Stimulated activated naive B cell treated with anti-CD40 and anti-IgM and Interleukin-4, amounts not matched to agents 10 μg/mL and 1 μg/mL and 100 μg/mL, for 72 hours (primary cell): ENCODE measurements at regions not wholly inside any gene's neighbourhood (a gene's known extent, or its start where the extent isn't known, plus 50 kb on each side); places are given as distances from the start of the nearest gene placed in this dataset.

Experiments
- ATAC-seq, 2 donors: fragments of 150-1000 bp; cut with Tn5 transposase; replicated peaks; 2 replicates each; pipeline ENCODE4 v1.10.0; 2021; ENCODE audit warnings: moderate library complexity in 1 of 2
- DNase-seq: peaks from one replicate; pipeline ENCODE4 v3.0.0; 2021
- H3K27ac Mint-ChIP-seq: one replicate; pipeline ENCODE4 v1.8.0; 2022; ENCODE audit warnings: mild to moderate bottlenecking, mixed read lengths
- H3K27me3 Mint-ChIP-seq, 2 donors: one replicate each; pipeline ENCODE4 v1.8.0; 2022; ENCODE audit warnings: mixed read lengths in 2 of 2
- H3K36me3 Mint-ChIP-seq, 2 donors: one replicate each; pipeline ENCODE4 v1.8.0; 2022; ENCODE audit warnings: mixed read lengths in 2 of 2, mild to moderate bottlenecking in 1 of 2
- H3K4me1 Mint-ChIP-seq, 2 donors: one replicate each; pipeline ENCODE4 v1.8.0; 2022; ENCODE audit warnings: mixed read lengths in 2 of 2, mild to moderate bottlenecking in 1 of 2
- H3K4me3 Mint-ChIP-seq, 2 donors: one replicate each; pipeline ENCODE4 v1.8.0; 2022; ENCODE audit warnings: mild to moderate bottlenecking in 2 of 2, mixed read lengths in 2 of 2, moderate library complexity in 1 of 2
- H3K9me3 Mint-ChIP-seq, 2 donors: one replicate each; pipeline ENCODE4 v1.8.0; 2022; ENCODE audit warnings: mixed read lengths in 2 of 2, mild to moderate bottlenecking in 1 of 2

DNA sequence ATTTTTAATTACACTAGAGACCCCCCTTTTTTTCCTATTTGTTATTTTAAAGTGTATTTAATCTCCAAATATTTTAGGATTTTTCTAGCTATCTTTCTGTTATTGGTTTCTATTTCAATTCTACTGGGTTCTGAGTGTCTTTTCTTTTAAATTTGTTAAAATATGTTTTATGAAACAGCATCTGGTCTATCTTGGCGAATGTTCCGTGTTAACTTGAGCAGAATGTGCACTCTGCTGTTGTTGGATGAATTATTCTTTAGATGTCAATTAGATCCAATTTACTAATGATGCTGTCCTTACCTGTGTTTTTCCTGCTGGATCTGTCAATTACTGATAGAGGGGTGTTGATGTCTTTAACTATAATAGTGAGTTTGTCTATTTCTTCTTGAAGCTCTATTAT is 462.0 kb upstream of the CNTN3 start:
- Mint-ChIP-seq H3K36me3 (no peaks in the 10 kb centered on the region), H3K4me1 (no peaks in the 10 kb centered on the region), H3K4me3 (no peak overlapping the region), H3K27me3 (no peaks in the 10 kb centered on the region), H3K27ac (no peak overlapping the region), H3K9me3 (peaks cover 1 to 7% of the 10 kb centered on the region in 2 donors)
- no peak for ATAC-seq
- DNase-seq: no peak

DNA sequence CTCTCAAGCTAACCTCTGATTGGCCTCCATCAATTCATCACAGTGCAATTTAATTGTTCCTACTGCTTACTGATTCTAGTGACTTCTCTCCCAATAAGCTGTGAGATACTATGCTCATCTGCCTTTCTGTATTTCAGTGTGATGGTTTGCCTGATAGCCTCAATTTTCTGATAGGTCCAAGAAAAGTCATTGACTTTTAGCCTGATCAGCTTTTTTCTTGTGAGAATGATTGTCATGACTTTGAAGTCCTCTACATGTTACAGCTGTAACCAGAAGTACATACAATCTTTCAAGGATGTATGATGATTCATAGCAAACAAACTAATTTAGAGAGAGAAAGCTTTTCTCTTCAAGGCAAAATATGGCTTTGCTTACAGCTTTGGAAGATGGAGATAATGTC is 463.8 kb upstream of the CNTN3 start:
- Mint-ChIP-seq H3K36me3 (no peaks in the 10 kb centered on the region), H3K27me3 (no peaks in the 10 kb centered on the region), H3K9me3 (peaks cover 1 to 7% of the 10 kb centered on the region in 2 donors), H3K4me3 (no peak overlapping the region), H3K27ac (no peak overlapping the region), H3K4me1 (no peaks in the 10 kb centered on the region)
- ATAC-seq (no peak), DNase-seq (no peak)

DNA sequence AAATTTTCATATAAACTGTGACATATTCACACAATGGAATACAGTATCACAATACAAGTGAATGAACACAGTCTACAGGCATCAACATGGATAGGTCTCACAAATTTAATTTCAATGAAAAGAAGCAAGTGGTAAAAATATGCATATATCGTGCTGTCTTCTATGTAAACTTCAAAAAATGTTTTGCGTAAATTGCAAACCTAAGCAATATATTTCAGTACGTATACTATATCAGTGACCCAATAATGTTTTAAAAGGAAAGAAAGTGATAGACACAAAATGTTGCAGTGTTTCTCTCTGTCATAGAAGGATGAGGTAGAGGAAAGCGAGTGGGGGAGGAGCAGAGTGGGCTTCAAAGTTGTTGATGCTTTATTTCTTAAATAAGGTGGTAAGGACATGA is 468.4 kb upstream of the CNTN3 start:
- Mint-ChIP-seq H3K36me3 (no peaks in the 10 kb centered on the region), H3K27me3 (no peaks in the 10 kb centered on the region), H3K4me1 (no peaks in the 10 kb centered on the region), H3K9me3 (peaks cover 0 to 3% of the 10 kb centered on the region in 2 donors), H3K27ac (no peak overlapping the region), H3K4me3 (no peak overlapping the region)
- no peak for ATAC-seq
- DNase-seq: no peak

DNA sequence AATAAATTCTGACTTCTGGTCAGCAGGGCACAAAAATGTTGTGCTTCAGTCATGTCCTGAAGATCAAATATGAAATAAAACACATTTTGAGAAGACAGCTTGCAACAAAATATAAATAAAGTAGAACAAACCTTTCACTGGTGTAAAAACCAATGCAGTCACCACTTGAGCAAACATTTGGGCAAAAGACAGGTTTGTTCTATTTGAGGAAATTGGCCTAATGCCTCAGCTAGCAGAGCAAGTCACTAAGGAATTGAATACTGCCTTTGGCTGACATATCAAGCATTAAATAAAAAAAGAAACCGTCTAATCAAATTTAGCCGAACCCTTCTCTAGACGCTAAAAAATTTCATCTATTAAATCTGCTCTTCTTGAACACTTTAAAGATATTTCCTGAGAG is 475.4 kb upstream of the CNTN3 start:
- no peak overlapping the region for H3K4me3 Mint-ChIP-seq
- H3K9me3 Mint-ChIP-seq: peaks cover 0 to 7% of the 10 kb centered on the region in 2 donors
- no peaks in the 10 kb centered on the region for H3K27me3 Mint-ChIP-seq
- H3K27ac Mint-ChIP-seq: no peak overlapping the region
- H3K36me3 Mint-ChIP-seq: no peaks in the 10 kb centered on the region
- H3K4me1 Mint-ChIP-seq: no peaks in the 10 kb centered on the region
- DNase-seq: no peak
- ATAC-seq: no peak

DNA sequence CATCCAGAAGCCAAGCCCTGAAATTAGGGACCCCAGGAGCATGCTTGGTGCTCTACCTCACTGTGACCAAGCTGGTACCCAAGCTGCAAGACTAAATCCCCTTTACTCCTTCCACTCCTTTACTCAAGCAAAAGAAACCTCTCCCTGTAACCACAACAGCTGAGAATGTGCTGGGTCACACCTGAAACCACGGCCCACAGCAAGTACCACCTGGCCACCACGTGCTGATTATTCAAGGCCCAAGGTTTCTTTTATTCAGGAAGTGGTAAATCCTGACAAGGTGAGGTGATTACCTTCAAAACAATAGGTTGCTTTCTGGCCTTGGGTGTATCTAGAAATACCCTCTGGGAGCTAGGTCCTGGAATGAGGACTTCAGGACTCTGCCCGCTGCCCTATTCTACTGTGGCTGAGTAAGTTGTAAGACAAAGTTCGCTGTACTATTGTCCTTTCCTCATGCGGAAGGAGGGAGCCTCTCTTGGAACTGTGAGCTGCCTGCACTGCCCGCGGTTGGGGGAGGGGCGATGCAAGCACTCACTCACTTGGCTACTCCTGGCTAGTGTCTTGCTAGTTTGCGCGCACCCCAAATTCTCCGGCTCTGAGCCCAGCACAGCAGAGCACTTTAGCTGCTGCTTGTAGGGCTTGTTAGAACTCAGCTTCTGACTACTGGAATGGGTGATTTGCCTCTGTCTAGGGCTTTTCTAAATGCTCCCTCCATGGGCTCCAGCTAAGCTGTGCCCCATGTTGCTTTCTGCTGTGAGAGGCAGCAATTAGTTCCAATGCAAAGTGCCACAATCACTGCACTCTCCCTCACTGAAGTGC is 487.1 kb upstream of the CNTN3 start:
- H3K27ac Mint-ChIP-seq: no peak overlapping the region
- DNase-seq: no peak

DNA sequence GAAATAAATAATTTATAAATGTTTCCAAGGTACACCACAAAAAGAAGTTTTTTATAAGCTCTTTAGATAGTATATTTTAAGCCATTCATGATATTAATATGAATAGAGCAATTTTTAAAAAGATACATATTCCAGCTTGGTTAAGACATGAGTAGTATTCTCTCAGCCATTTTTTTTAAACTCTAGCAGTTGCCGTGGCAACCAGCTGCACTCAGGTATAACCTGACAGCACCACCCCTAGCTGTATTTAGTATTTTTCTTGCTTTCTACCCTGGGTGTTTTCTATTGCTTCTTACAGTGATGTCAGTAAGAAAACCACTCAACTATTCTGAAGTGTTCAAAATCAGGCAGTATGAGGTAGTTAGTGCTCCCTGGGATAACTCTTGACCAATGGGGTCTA is 496.3 kb upstream of the CNTN3 start:
- H3K27me3 Mint-ChIP-seq: no peaks in the 10 kb centered on the region
- no peak overlapping the region for H3K4me3 Mint-ChIP-seq
- H3K9me3 Mint-ChIP-seq: peaks cover 0 to 2% of the 10 kb centered on the region in 2 donors
- no peaks in the 10 kb centered on the region for H3K36me3 Mint-ChIP-seq
- no peaks in the 10 kb centered on the region for H3K4me1 Mint-ChIP-seq
- DNase-seq (no peak), ATAC-seq (no peak)
- no peak overlapping the region for H3K27ac Mint-ChIP-seq

More for the DNA sequence above, 487.1 kb upstream of the CNTN3 start:
- H3K4me3 Mint-ChIP-seq: no peak overlapping the region
- H3K4me1 Mint-ChIP-seq: no peaks in the 10 kb centered on the region
- no peaks in the 10 kb centered on the region for H3K27me3 Mint-ChIP-seq
- peaks cover 15 to 22% of the 10 kb centered on the region in 2 donors for H3K9me3 Mint-ChIP-seq
- no peak for ATAC-seq
- no peaks in the 10 kb centered on the region for H3K36me3 Mint-ChIP-seq

DNA sequence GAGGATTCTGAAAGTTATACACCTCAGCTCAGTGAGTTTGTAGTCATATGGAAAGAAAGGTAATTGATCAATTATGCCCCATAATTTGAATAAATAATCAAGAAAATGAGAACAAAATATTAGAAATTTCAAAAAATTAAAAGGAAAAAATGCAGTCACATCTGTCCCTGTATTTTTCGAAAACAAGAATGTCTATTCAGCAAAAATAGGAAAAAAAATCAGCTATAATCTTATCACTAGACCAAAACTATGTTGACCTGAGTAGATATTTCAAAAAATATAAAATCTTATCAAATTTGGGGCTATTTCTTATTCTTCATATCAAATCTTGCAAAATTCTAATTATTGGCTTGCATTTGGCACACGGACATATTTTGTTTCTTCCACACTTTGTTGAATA is 501.2 kb upstream of the CNTN3 start:
- no peak for ATAC-seq
- peaks cover 3 to 4% of the 10 kb centered on the region in 2 donors for H3K9me3 Mint-ChIP-seq
- no peak for DNase-seq
- no peaks in the 10 kb centered on the region for H3K27me3 Mint-ChIP-seq
- H3K4me1 Mint-ChIP-seq: no peaks in the 10 kb centered on the region
- H3K4me3 Mint-ChIP-seq: no peak overlapping the region
- no peak overlapping the region for H3K27ac Mint-ChIP-seq
- no peaks in the 10 kb centered on the region for H3K36me3 Mint-ChIP-seq

DNA sequence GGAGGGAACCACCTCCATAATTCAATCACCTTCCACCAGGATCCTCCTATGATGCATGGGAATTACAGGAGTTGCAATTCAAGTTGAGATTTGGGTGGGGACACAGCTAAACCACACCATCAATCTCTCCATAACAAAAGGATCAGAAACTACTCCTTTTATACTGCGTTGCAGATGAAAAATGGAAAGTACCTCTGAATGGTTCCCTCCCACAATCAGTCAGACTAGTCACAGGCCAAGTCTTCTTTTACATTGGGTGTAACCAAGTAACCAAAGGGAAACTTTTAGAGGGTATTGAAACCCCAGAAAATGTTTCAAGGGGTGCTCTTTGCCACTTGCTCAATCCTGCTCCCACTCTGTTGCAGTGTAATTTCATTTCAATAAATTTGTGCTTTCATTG is 504.3 kb upstream of the CNTN3 start:
- no peaks in the 10 kb centered on the region for H3K36me3 Mint-ChIP-seq
- peaks cover 3 to 4% of the 10 kb centered on the region in 2 donors for H3K9me3 Mint-ChIP-seq
- H3K27ac Mint-ChIP-seq: no peak overlapping the region
- ATAC-seq (no peak), DNase-seq (no peak)
- H3K27me3 Mint-ChIP-seq: no peaks in the 10 kb centered on the region
- no peak overlapping the region for H3K4me3 Mint-ChIP-seq
- H3K4me1 Mint-ChIP-seq: no peaks in the 10 kb centered on the region

DNA sequence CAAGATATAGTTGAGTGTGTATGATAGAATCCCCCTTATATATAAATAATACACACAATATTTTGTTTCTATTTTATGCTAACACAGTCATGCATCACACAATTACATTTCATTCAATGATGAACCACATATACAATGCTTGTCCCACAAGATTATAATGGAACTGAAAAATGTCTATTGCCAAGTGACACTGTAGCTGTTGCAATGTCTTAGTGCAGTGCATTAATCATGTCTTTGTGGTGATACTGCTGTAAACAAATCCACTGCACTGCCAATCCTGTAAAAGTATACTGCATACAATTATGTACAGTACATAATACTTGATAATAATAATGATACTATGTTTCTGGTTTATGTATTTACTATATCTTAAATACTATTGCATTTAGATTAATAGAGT is 512.1 kb upstream of the CNTN3 start:
- peaks cover 0 to 1% of the 10 kb centered on the region in 2 donors for H3K9me3 Mint-ChIP-seq
- no peaks in the 10 kb centered on the region for H3K4me1 Mint-ChIP-seq
- H3K36me3 Mint-ChIP-seq: no peaks in the 10 kb centered on the region
- H3K27ac Mint-ChIP-seq: no peak overlapping the region
- ATAC-seq: no peak
- no peak overlapping the region for H3K4me3 Mint-ChIP-seq
- H3K27me3 Mint-ChIP-seq: no peaks in the 10 kb centered on the region
- no peak for DNase-seq

DNA sequence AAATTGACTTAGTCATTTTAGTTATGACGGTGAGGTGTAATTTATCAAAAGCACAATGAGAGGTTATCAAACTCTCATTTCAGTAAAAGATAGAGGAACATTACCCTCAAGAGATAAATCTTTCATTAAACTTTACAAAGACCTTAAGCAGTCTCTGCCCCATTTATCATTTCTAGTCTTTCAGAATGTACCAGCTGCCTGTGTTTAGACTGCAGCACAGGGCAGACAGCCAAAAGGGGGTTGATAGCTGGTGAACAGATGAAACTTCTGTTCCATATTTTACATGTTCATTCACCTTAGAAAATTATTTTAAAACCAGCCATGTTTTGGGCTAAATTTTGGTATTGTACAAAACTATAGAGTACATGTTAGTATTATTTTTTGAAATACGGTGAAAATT is 514.6 kb upstream of the CNTN3 start:
- Mint-ChIP-seq H3K4me3 (no peak overlapping the region), H3K27me3 (no peaks in the 10 kb centered on the region), H3K36me3 (no peaks in the 10 kb centered on the region), H3K27ac (no peak overlapping the region), H3K4me1 (no peaks in the 10 kb centered on the region), H3K9me3 (peaks cover 0 to 2% of the 10 kb centered on the region in 2 donors)
- ATAC-seq (no peak), DNase-seq (no peak)

DNA sequence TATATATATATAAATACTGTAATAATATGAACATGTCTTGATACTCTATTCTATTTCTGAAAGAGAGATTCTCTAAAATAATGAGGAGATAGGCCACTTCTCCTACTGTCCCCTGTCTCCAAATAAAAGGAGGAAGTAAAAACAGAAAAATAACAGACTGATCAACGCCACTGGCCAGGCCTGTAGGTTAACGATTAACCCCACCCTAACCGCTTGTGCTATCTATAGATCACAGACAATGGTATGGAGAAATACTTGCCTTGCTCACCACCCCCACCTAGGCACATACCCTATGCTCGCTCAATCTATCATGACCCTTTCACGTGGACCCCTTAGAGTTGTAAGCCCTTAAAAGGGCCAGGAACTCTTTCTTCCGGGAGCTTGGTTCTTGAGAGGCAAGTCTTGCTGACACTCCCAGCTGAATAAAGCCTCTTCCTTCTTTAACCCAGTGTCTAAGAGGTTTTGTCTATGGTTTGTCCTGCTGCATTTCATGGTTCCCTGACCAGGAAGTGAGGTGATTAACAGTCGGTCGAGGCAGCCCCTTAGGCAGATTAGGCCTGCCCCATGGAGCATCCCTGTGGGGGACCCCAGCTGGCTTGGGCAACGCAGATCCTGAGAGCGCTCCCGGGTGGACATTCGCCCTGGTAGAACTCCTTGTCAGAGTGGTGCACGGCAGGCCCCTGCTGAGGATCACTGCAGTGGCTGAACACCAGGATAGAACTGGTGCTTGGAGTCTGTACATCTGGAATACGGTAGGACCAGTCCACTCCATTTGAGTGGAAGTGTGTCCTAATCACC is 521.8 kb upstream of the CNTN3 start:
- Mint-ChIP-seq H3K27ac (no peak overlapping the region), H3K4me3 (no peak overlapping the region), H3K9me3 (peaks cover 3 to 15% of the 10 kb centered on the region in 2 donors), H3K4me1 (no peaks in the 10 kb centered on the region), H3K36me3 (no peaks in the 10 kb centered on the region), H3K27me3 (no peaks in the 10 kb centered on the region)
- ATAC-seq: no peak
- no peak for DNase-seq

DNA sequence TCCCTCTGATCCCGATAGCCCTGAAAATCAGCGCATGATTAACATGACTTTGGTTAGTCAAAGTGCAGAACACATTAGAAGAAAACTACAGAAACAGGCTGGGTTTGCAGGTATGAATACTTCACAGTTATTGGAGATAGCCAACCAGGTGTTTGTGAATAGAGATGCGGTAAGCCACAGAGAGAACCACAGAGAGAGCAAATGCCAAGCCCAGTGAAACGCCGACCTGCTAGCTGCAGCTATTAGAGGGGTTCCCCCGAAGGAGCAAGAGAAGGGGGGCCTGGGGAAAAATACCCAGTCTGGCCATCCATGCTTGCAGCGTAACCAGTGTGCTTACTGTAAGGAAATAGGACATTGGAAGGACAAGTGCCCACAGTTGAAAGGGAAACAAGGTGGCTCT is 523.9 kb upstream of the CNTN3 start:
- DNase-seq: no peak
- Mint-ChIP-seq H3K4me3 (no peak overlapping the region), H3K4me1 (no peaks in the 10 kb centered on the region), H3K27me3 (no peaks in the 10 kb centered on the region), H3K36me3 (no peaks in the 10 kb centered on the region), H3K27ac (no peak overlapping the region), H3K9me3 (peaks cover 3 to 13% of the 10 kb centered on the region in 2 donors)
- ATAC-seq: no peak

DNA sequence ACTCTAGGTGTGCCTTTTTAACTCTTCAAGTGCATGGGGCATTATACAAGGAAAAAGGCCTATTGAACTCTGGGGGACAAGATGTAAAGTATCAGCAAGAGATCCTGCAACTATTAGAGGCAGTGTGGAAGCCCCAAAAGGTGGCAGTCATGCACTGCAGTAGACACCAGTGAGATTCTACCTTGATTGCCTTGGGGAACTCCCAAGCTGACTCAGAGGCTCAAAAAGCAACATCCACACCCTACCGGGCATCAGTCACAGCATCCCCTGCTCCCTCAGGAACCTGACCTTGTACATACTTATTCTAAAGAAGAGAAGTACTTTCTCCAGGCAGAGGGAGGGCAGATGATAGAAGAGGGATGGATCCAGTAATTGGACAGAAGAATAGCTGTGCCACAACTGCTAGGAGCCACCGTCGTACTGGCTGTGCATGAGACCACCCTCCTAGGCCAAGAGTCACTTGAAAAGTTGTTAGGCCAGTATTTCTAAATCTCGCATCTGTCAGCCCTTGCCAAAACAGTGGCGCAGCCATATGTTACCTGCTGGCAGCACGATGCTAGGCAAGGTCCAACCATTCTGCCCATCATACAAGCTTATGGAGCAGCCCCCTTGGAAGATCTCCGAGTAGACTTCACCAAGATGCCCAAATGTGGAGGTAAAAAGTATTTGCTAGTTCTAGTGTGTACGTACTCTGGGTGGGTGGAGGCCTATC is 523.1 kb upstream of the FRG2C start:
- Mint-ChIP-seq H3K9me3 (peaks cover 3 to 14% of the 10 kb centered on the region in 2 donors), H3K27me3 (no peaks in the 10 kb centered on the region), H3K36me3 (no peaks in the 10 kb centered on the region), H3K27ac (no peak overlapping the region), H3K4me3 (no peak overlapping the region), H3K4me1 (no peaks in the 10 kb centered on the region)
- DNase-seq (no peak), ATAC-seq (no peak)

DNA sequence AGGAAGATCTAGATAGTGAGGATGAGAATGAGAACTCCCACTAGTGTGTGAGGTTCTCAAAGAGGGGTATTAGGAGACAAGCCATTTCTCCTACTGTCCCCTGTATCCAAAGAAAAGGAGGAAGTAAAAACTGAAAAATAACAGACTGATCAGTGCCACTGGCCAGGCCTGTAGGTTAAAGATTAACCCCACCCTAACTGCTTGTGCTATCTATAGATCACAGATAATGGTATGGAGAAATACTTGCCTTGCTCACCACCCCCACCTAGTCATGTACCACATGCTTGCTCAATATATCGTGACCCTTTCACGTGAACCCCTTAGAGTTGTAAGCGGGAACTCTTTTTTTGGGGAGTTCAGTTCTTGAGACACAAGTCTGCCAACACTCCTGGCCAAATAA is 519.7 kb upstream of the FRG2C start:
- H3K4me1 Mint-ChIP-seq: no peaks in the 10 kb centered on the region
- ATAC-seq (no peak), DNase-seq (no peak)
- H3K36me3 Mint-ChIP-seq: no peaks in the 10 kb centered on the region
- peaks cover 0 to 4% of the 10 kb centered on the region in 2 donors for H3K9me3 Mint-ChIP-seq
- no peaks in the 10 kb centered on the region for H3K27me3 Mint-ChIP-seq
- H3K27ac Mint-ChIP-seq: no peak overlapping the region
- no peak overlapping the region for H3K4me3 Mint-ChIP-seq
